Naive thymus-derived CD8-positive, alpha-beta T cell (primary cell): ENCODE measurements at regions not wholly inside any gene's neighbourhood (a gene's known extent, or its start where the extent isn't known, plus 50 kb on each side); places are given as distances from the start of the nearest gene placed in this dataset.

ENCODE experiments used
- ATAC-seq, 2 donors: fragments of 150-1000 bp; cut with Tn5 transposase in 1 of 2; sonication (Bioruptor Pico), chemical (Tn5 transposase) in 1 of 2; 1 replicate in 1 of 2; 2 replicates in 1 of 2; pipeline ENCODE4 v1.10.0; 2021; ENCODE audit warnings: mild to moderate bottlenecking in 2 of 2, moderate library complexity in 2 of 2
- POLR2A ChIA-PET: fragments of 350-600 bp; sonication (Branson Sonifier 250); formaldehyde crosslinking; loops from one replicate; lab custom pipeline; 2021; ENCODE audit warnings: antibody characterized with exemption; lab: Charles Lee
- DNase-seq, 10 donors: peaks; one replicate each; pipeline versions ENCODE4 v3.0.0 to v3.0.0-alpha.2; 2020 to 2022
- H3K27ac Mint-ChIP-seq, 10 donors: one replicate each; pipeline ENCODE4 v1.8.0; 2020 to 2022; ENCODE audit warnings: mild to moderate bottlenecking in 10 of 10, mixed read lengths in 10 of 10, moderate library complexity in 4 of 10, inconsistent platforms in 1 of 10
- H3K27me3 Mint-ChIP-seq, 5 donors: one replicate each; pipeline ENCODE4 v1.8.0; 2021 to 2022; ENCODE audit warnings: mixed read lengths in 5 of 5
- H3K36me3 Mint-ChIP-seq, 3 donors: one replicate each; pipeline ENCODE4 v1.8.0; 2020 to 2022; ENCODE audit warnings: mixed read lengths in 3 of 3, mild to moderate bottlenecking in 2 of 3, inconsistent platforms in 1 of 3
- H3K4me1 Mint-ChIP-seq, 4 donors: one replicate each; pipeline ENCODE4 v1.8.0; 2021 to 2022; ENCODE audit warnings: mixed read lengths in 4 of 4
- H3K4me3 Mint-ChIP-seq, 10 donors: one replicate each; pipeline ENCODE4 v1.8.0; 2020 to 2022; ENCODE audit warnings: mild to moderate bottlenecking in 10 of 10, mixed read lengths in 10 of 10, moderate library complexity in 6 of 10, inconsistent platforms in 1 of 10
- H3K9me3 Mint-ChIP-seq, 9 donors: one replicate each; pipeline ENCODE4 v1.8.0; 2020 to 2022; ENCODE audit warnings: mixed read lengths in 9 of 9, mild to moderate bottlenecking in 3 of 9, inconsistent platforms in 1 of 9, moderate library complexity in 1 of 9

DNA sequence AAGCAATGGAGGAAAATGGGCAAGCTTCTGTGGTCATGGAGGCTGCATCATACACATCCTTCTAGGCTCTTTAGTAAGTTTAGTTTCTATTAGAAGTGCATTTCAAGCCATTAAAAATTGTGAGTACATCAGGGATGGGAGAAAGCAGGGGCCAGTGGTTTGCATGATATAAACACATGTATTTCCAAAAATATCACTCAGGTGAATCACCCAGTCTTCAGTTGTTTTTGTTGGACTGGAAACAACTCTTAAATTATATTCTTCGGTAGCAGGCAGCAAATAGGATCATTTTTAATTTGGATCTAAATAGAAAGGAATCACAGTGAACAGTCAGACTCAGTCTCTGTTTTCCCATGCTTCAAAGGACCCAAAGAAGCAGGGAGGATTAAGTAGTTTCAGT, 657.9 kb downstream of the TLR4 start:
- POLR2A ChIA-PET = no interaction called here
- no peaks in the 10 kb centered on the region for H3K36me3 Mint-ChIP-seq
- ATAC-seq = no peak
- H3K9me3 Mint-ChIP-seq = peaks cover 0 to 26% (median 7%) of the 10 kb centered on the region in 9 donors
- no peak for DNase-seq
- no peak overlapping the region for H3K4me3 Mint-ChIP-seq
- no peak overlapping the region for H3K27ac Mint-ChIP-seq
- H3K4me1 Mint-ChIP-seq = no peaks in the 10 kb centered on the region
- H3K27me3 Mint-ChIP-seq = no peaks in the 10 kb centered on the region

DNA sequence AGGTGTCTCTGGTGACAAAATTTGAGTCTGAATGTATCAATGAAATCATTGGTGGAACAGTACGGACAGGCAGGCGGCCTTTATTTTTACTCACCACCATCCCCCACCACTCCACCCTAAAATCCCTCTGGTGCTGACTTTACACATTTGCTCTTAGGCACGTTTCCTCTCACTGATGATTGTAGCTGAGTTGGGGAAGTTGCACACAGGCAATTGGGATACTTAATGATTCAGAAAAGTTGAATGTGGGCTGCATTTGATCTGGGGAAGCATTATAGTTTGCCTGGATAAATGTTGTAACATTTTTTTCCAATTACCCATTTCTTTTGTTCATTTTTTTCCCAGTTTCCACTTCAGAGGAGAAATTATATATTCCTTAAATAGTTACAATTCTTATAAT, 658.4 kb downstream of the TLR4 start:
- ATAC-seq (no peak), DNase-seq (no peak)
- Mint-ChIP-seq H3K9me3 (peaks cover 0 to 26% (median 7%) of the 10 kb centered on the region in 9 donors), H3K27ac (no peak overlapping the region), H3K4me3 (no peak overlapping the region), H3K27me3 (no peaks in the 10 kb centered on the region), H3K4me1 (no peaks in the 10 kb centered on the region), H3K36me3 (no peaks in the 10 kb centered on the region)
- POLR2A ChIA-PET = no interaction called here

DNA sequence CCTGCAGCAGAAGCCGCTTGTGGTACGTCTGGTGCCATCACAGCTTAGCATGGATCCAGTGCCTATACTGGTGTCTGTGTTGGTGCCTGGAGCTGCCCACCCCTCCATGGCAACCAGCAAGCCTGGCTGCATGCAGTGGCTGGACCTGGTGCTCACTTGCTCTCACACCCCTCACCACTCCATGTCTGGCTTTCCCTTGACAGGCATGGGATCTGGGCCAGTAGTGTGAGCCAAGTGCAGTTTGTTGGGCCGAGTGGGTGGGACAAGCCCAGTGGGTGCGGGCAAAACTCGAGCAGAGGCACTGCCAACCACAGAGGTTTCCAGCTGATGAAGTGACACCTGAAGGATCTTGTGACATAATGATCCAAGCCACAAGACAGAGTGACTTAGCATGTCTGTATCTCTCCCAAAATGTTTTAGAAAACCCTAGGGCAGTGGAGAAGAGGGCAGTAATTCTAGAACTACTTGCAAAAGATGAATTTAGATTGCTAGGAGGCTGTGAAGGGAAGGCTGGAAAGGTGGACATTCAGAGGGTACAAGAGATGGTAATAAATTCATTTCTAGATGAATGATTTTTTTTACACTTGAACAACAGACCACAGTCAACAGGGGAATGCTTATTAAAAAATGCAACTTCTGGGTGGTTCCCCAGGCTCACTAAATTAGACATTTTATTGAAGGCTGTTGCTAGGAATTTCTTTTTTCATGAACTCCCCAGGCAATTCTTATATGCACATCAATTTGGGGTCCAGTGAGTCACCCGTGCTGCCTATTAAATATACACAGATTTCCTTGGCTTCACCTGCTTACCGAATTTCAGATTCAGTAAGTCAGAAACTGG, 660.3 kb downstream of the TLR4 start:
- DNase-seq (no peak), ATAC-seq (no peak)
- Mint-ChIP-seq H3K9me3 (peaks cover 0 to 27% (median 7%) of the 10 kb centered on the region in 9 donors), H3K36me3 (no peaks in the 10 kb centered on the region), H3K27me3 (no peaks in the 10 kb centered on the region), H3K27ac (no peak overlapping the region), H3K4me1 (no peaks in the 10 kb centered on the region), H3K4me3 (no peak overlapping the region)
- POLR2A ChIA-PET = no interaction called here

DNA sequence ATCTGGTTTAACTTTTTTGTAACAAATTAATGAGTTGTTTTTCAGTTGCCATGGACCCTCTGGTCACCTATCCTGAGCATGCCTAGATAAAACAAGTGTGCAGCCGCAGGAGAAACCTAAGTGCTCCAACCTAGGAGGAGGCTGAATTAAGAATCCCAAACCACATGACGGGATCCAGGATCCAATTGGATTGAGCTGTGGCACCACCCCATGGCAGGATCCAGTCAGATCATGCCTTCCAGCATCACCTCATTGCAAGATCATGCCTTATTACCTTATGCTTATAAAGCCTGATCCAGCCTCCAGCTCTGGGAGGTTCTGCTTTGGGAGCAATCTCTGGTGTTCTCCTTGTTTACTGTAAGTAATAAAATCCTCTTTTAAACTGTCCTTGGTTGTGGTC, 662.0 kb downstream of the TLR4 start:
- ATAC-seq (no peak), DNase-seq (no peak)
- Mint-ChIP-seq H3K9me3 (peaks cover 0 to 27% (median 7%) of the 10 kb centered on the region in 9 donors), H3K27me3 (no peaks in the 10 kb centered on the region), H3K4me1 (no peaks in the 10 kb centered on the region), H3K4me3 (no peak overlapping the region), H3K36me3 (no peaks in the 10 kb centered on the region), H3K27ac (no peak overlapping the region)
- POLR2A ChIA-PET = no interaction called here

- ATAC-seq (no peak), DNase-seq (no peak)
- Mint-ChIP-seq H3K36me3 (no peaks in the 10 kb centered on the region), H3K4me1 (no peaks in the 10 kb centered on the region), H3K9me3 (peaks cover 0 to 25% (median 8%) of the 10 kb centered on the region in 9 donors), H3K4me3 (no peak overlapping the region), H3K27ac (no peak overlapping the region), H3K27me3 (no peaks in the 10 kb centered on the region)
- POLR2A ChIA-PET = no interaction called here
These were observed 663.2 kb downstream of the TLR4 start for GRCh38 chr9:118367383-118367782.

DNA sequence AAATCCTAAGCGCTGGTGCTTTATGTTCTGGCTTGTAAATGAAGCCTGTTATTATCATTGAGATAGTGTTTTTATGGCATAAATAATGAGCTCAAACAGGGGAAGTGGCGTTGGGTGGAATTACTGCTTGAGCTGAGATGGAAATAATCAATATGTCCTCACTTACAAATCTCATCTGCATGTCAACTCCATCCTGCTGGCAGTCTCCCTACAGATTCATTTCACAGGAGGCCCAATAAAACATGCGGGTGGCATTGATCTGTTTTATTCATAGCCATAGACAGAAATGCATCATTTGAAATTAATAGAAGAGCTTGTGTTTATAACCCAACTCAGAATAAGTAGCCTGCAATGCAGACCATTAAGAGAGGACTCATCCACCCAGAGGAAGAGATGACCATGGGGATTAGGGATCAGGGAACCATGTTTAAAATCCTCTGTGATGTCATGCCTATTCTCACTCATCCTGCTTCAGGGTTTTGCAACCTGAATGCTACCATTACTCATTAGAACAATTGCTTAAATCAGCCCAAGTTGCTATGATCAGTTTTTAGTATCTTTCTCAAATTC, 680.4 kb downstream of the TLR4 start:
- Mint-ChIP-seq H3K9me3 (peaks cover 0 to 27% (median 3%) of the 10 kb centered on the region in 9 donors), H3K36me3 (no peaks in the 10 kb centered on the region), H3K27ac (no peak overlapping the region), H3K4me3 (no peak overlapping the region), H3K4me1 (no peaks in the 10 kb centered on the region), H3K27me3 (no peaks in the 10 kb centered on the region)
- POLR2A ChIA-PET = no interaction called here
- DNase-seq (no peak), ATAC-seq (no peak)

- H3K4me3 Mint-ChIP-seq = no peak overlapping the region
- peaks cover 0 to 8% (median 2%) of the 10 kb centered on the region in 9 donors for H3K9me3 Mint-ChIP-seq
- POLR2A ChIA-PET = no interaction called here
- H3K4me1 Mint-ChIP-seq = no peaks in the 10 kb centered on the region
- ATAC-seq = no peak
- H3K27me3 Mint-ChIP-seq = peaks cover 0 to 10% (median 3%) of the 10 kb centered on the region in 5 donors
- no peaks in the 10 kb centered on the region for H3K36me3 Mint-ChIP-seq
- DNase-seq = no peak
- H3K27ac Mint-ChIP-seq = no peak overlapping the region
These were observed 691.2 kb downstream of the TLR4 start for GRCh38 chr9:118395415-118395814.

DNA sequence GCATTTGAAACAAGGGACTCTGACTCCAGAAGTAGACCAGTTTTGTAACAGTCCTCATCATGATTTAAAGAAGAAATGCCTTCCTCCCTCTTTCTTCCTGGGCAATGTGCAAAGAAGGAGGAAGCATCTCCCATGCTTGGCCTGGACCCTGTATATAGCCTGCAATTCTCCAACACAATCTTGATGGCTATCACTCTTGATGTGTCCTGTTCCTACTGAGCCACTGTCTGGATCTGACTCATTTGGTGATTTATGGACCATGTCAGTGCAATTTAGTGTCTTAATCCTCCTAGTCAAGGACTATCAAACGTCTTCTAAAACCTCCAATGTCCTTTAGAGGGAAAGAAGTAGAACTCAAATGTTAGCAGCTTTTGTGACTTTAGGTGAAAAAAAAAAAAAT, 697.3 kb downstream of the TLR4 start:
- H3K4me1 Mint-ChIP-seq = no peaks in the 10 kb centered on the region
- H3K9me3 Mint-ChIP-seq = peaks cover 0 to 10% (median 3%) of the 10 kb centered on the region in 9 donors
- H3K4me3 Mint-ChIP-seq = no peak overlapping the region
- ATAC-seq = no peak
- no peak overlapping the region for H3K27ac Mint-ChIP-seq
- peaks cover 0 to 9% (median 3%) of the 10 kb centered on the region in 5 donors for H3K27me3 Mint-ChIP-seq
- no peaks in the 10 kb centered on the region for H3K36me3 Mint-ChIP-seq
- no peak for DNase-seq
- POLR2A ChIA-PET = no interaction called here

DNA sequence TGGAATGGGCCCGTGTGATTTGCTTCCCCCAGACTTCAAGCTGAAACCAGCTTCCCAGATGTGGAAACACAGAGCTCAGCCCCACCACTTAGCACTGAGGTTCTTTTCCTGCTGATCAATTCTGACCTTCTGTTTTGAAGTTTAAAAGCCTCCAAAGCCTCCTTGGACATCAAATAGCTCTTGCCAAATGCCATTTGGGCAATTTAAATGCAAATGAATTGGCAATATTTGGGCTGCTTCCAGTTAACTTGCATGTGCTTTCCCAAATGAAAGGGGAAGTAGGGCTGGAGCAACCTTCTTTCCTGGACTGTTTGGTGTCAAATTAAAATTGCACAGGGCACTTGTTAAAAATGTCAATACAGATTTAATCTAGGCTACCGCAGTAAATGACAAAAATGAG, 710.5 kb downstream of the TLR4 start:
- no peaks in the 10 kb centered on the region for H3K9me3 Mint-ChIP-seq
- H3K4me3 Mint-ChIP-seq = no peak overlapping the region
- POLR2A ChIA-PET = no interaction called here
- no peaks in the 10 kb centered on the region for H3K27me3 Mint-ChIP-seq
- H3K4me1 Mint-ChIP-seq = no peaks in the 10 kb centered on the region
- no peaks in the 10 kb centered on the region for H3K36me3 Mint-ChIP-seq
- ATAC-seq (no peak), DNase-seq (no peak)
- no peak overlapping the region for H3K27ac Mint-ChIP-seq

GRCh38 chr9:118418887-118419565, 714.8 kb downstream of the TLR4 start:
- no peak overlapping the region for H3K4me3 Mint-ChIP-seq
- H3K27ac Mint-ChIP-seq = no peak overlapping the region
- no peak for ATAC-seq
- H3K27me3 Mint-ChIP-seq = no peaks in the 10 kb centered on the region
- H3K9me3 Mint-ChIP-seq = peaks cover 0 to 8% (median 0%) of the 10 kb centered on the region in 9 donors
- H3K4me1 Mint-ChIP-seq = no peaks in the 10 kb centered on the region
- no peaks in the 10 kb centered on the region for H3K36me3 Mint-ChIP-seq
- POLR2A ChIA-PET = no interaction called here
- no peak for DNase-seq

GRCh38 chr9:118419676-118420075, 715.5 kb downstream of the TLR4 start:
- Mint-ChIP-seq H3K27ac (no peak overlapping the region), H3K9me3 (peaks cover 0 to 8% (median 0%) of the 10 kb centered on the region in 9 donors), H3K4me1 (no peaks in the 10 kb centered on the region), H3K4me3 (no peak overlapping the region), H3K36me3 (no peaks in the 10 kb centered on the region), H3K27me3 (no peaks in the 10 kb centered on the region)
- DNase-seq (no peak), ATAC-seq (no peak)
- POLR2A ChIA-PET = no interaction called here

DNA sequence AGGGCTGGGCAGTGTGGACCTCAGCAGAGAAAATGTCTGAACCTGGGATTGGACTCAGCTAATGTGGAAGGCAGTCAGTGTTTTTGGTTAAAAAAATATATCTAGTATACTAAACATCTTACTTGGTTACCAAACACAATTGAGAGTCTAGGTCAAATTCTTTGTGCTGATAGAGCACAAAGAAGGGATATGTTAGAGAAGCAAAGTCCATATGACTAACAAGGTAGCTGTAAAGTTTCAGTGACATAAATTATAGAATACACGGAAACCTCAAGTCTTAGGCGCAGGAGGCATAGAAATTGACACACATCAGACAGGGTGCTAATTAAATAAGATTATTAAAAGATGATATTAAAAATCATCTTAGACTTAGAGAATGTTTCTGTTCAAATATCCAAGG, 718.3 kb downstream of the TLR4 start:
- POLR2A ChIA-PET = no interaction called here
- H3K27me3 Mint-ChIP-seq = no peaks in the 10 kb centered on the region
- no peak overlapping the region for H3K4me3 Mint-ChIP-seq
- peaks cover 0 to 8% (median 0%) of the 10 kb centered on the region in 9 donors for H3K9me3 Mint-ChIP-seq
- DNase-seq = no peak
- ATAC-seq = no peak
- H3K4me1 Mint-ChIP-seq = no peaks in the 10 kb centered on the region
- H3K27ac Mint-ChIP-seq = no peak overlapping the region
- H3K36me3 Mint-ChIP-seq = no peaks in the 10 kb centered on the region

GRCh38 chr9:118423021-118423420, 718.8 kb downstream of the TLR4 start:
- POLR2A ChIA-PET = no interaction called here
- no peak overlapping the region for H3K4me3 Mint-ChIP-seq
- no peaks in the 10 kb centered on the region for H3K27me3 Mint-ChIP-seq
- ATAC-seq (no peak), DNase-seq (no peak)
- H3K36me3 Mint-ChIP-seq = no peaks in the 10 kb centered on the region
- no peaks in the 10 kb centered on the region for H3K4me1 Mint-ChIP-seq
- H3K27ac Mint-ChIP-seq = no peak overlapping the region
- peaks cover 0 to 8% (median 0%) of the 10 kb centered on the region in 9 donors for H3K9me3 Mint-ChIP-seq
